ENCODE measurements at regions not wholly inside any gene's neighbourhood (a gene's known extent, or its start where the extent isn't known, plus 50 kb on each side); places are given as distances from the start of the nearest gene placed in this dataset.
"Not testable (repeated sequence)": the region's sequence is repeated elsewhere in the genome, so short reads cannot be mapped to it uniquely, and the experiment has no call there.

- not testable (repeated sequence) for H3K36me3 ChIP-seq (ENCODE audit: insufficient read depth, low read length)
Measured at GRCh38 chr1:83135524-83136157, 863.3 kb downstream of the TTLL7 start.

GRCh38 chr1:83134322-83135014, 864.5 kb downstream of the TTLL7 start:
- not testable (repeated sequence) for H3K27me3 ChIP-seq (ENCODE audit: insufficient read depth, low read length); H3K4me3 ChIP-seq (ENCODE audit: low read depth, low read length); H3K4me1 ChIP-seq (ENCODE audit: control insufficient read depth, insufficient read depth, low read length, unreplicated experiment); H3K36me3 ChIP-seq (ENCODE audit: insufficient read depth, low read length); H2AFZ ChIP-seq (ENCODE audit: low read length, unreplicated experiment); H3K79me2 ChIP-seq (ENCODE audit: control insufficient read depth, insufficient read depth, low read length, unreplicated experiment)
- H3K27ac ChIP-seq (ENCODE audit: low read depth, low read length): peak overlapping the region; percentile 64

More at GRCh38 chr1:83135524-83136157, 863.3 kb downstream of the TTLL7 start:
- not testable (repeated sequence) for H3K79me2 ChIP-seq (ENCODE audit: control insufficient read depth, insufficient read depth, low read length, unreplicated experiment); H2AFZ ChIP-seq (ENCODE audit: low read length, unreplicated experiment); H3K27me3 ChIP-seq (ENCODE audit: insufficient read depth, low read length); H3K27ac ChIP-seq (ENCODE audit: low read depth, low read length); H3K4me3 ChIP-seq (ENCODE audit: low read depth, low read length); H3K4me1 ChIP-seq (ENCODE audit: control insufficient read depth, insufficient read depth, low read length, unreplicated experiment)

- Histone ChIP-seq H3K4me3 (ENCODE audit: low read depth, low read length) (no peak overlapping the region), H3K27ac (ENCODE audit: low read depth, low read length) (no peak overlapping the region), H2AFZ (ENCODE audit: low read length, unreplicated experiment) (no peak overlapping the region), H3K27me3 (ENCODE audit: insufficient read depth, low read length) (no peaks in the 10 kb centered on the region), H3K79me2 (ENCODE audit: control insufficient read depth, insufficient read depth, low read length, unreplicated experiment) (no peaks in the 10 kb centered on the region), H3K36me3 (ENCODE audit: insufficient read depth, low read length) (no peaks in the 10 kb centered on the region), H3K4me1 (ENCODE audit: control insufficient read depth, insufficient read depth, low read length, unreplicated experiment) (no peaks in the 10 kb centered on the region)
Measured at GRCh38 chr1:83131692-83131955, 867.3 kb downstream of the TTLL7 start.

- H3K4me3 ChIP-seq (ENCODE audit: low read depth, low read length): no peak overlapping the region
- no peak overlapping the region for H3K27ac ChIP-seq (ENCODE audit: low read depth, low read length)
- H3K27me3 ChIP-seq (ENCODE audit: insufficient read depth, low read length): no peaks in the 10 kb centered on the region
- H3K79me2 ChIP-seq (ENCODE audit: control insufficient read depth, insufficient read depth, low read length, unreplicated experiment): no peaks in the 10 kb centered on the region
- H3K4me1 ChIP-seq (ENCODE audit: control insufficient read depth, insufficient read depth, low read length, unreplicated experiment): no peaks in the 10 kb centered on the region
- H2AFZ ChIP-seq (ENCODE audit: low read length, unreplicated experiment): no peak overlapping the region
- H3K36me3 ChIP-seq (ENCODE audit: insufficient read depth, low read length): no peaks in the 10 kb centered on the region
Measured at GRCh38 chr1:83130886-83131691, 867.8 kb downstream of the TTLL7 start.

- no peak overlapping the region for H3K27ac ChIP-seq (ENCODE audit: low read depth, low read length)
- no peak overlapping the region for H3K4me3 ChIP-seq (ENCODE audit: low read depth, low read length)
Measured at GRCh38 chr1:83129107-83129506, 869.8 kb downstream of the TTLL7 start.

GRCh38 chr1:83125456-83125855, 873.5 kb downstream of the TTLL7 start:
- H3K36me3 ChIP-seq (ENCODE audit: insufficient read depth, low read length): no peaks in the 10 kb centered on the region
- no peak overlapping the region for H3K27ac ChIP-seq (ENCODE audit: low read depth, low read length)
- H3K4me3 ChIP-seq (ENCODE audit: low read depth, low read length): no peak overlapping the region
- no peaks in the 10 kb centered on the region for H3K79me2 ChIP-seq (ENCODE audit: control insufficient read depth, insufficient read depth, low read length, unreplicated experiment)
- no peaks in the 10 kb centered on the region for H3K27me3 ChIP-seq (ENCODE audit: insufficient read depth, low read length)
- no peaks in the 10 kb centered on the region for H3K4me1 ChIP-seq (ENCODE audit: control insufficient read depth, insufficient read depth, low read length, unreplicated experiment)
- H2AFZ ChIP-seq (ENCODE audit: low read length, unreplicated experiment): no peak overlapping the region

More at GRCh38 chr1:83129107-83129506, 869.8 kb downstream of the TTLL7 start:
- Histone ChIP-seq H2AFZ (ENCODE audit: low read length, unreplicated experiment) (no peak overlapping the region), H3K79me2 (ENCODE audit: control insufficient read depth, insufficient read depth, low read length, unreplicated experiment) (no peaks in the 10 kb centered on the region), H3K27me3 (ENCODE audit: insufficient read depth, low read length) (no peaks in the 10 kb centered on the region), H3K36me3 (ENCODE audit: insufficient read depth, low read length) (no peaks in the 10 kb centered on the region), H3K4me1 (ENCODE audit: control insufficient read depth, insufficient read depth, low read length, unreplicated experiment) (no peaks in the 10 kb centered on the region)

- H3K36me3 ChIP-seq (ENCODE audit: insufficient read depth, low read length): no peaks in the 10 kb centered on the region
- no peaks in the 10 kb centered on the region for H3K79me2 ChIP-seq (ENCODE audit: control insufficient read depth, insufficient read depth, low read length, unreplicated experiment)
- H3K27ac ChIP-seq (ENCODE audit: low read depth, low read length): no peak overlapping the region
- no peak overlapping the region for H2AFZ ChIP-seq (ENCODE audit: low read length, unreplicated experiment)
- H3K4me1 ChIP-seq (ENCODE audit: control insufficient read depth, insufficient read depth, low read length, unreplicated experiment): no peaks in the 10 kb centered on the region
- H3K27me3 ChIP-seq (ENCODE audit: insufficient read depth, low read length): no peaks in the 10 kb centered on the region
- H3K4me3 ChIP-seq (ENCODE audit: low read depth, low read length): no peak overlapping the region
Measured at GRCh38 chr1:83123019-83123418, 875.9 kb downstream of the TTLL7 start.

- Histone ChIP-seq H2AFZ (ENCODE audit: low read length, unreplicated experiment) (no peak overlapping the region), H3K4me3 (ENCODE audit: low read depth, low read length) (no peak overlapping the region), H3K27ac (ENCODE audit: low read depth, low read length) (no peak overlapping the region), H3K36me3 (ENCODE audit: insufficient read depth, low read length) (no peaks in the 10 kb centered on the region), H3K4me1 (ENCODE audit: control insufficient read depth, insufficient read depth, low read length, unreplicated experiment) (no peaks in the 10 kb centered on the region), H3K79me2 (ENCODE audit: control insufficient read depth, insufficient read depth, low read length, unreplicated experiment) (no peaks in the 10 kb centered on the region), H3K27me3 (ENCODE audit: insufficient read depth, low read length) (no peaks in the 10 kb centered on the region)
Measured at GRCh38 chr1:83118472-83118871, 880.5 kb downstream of the TTLL7 start.

GRCh38 chr1:83117030-83117429, 881.9 kb downstream of the TTLL7 start:
- not testable (repeated sequence) for H3K4me3 ChIP-seq (ENCODE audit: low read depth, low read length); H3K36me3 ChIP-seq (ENCODE audit: insufficient read depth, low read length); H3K27me3 ChIP-seq (ENCODE audit: insufficient read depth, low read length); H3K79me2 ChIP-seq (ENCODE audit: control insufficient read depth, insufficient read depth, low read length, unreplicated experiment); H3K27ac ChIP-seq (ENCODE audit: low read depth, low read length); H2AFZ ChIP-seq (ENCODE audit: low read length, unreplicated experiment); H3K4me1 ChIP-seq (ENCODE audit: control insufficient read depth, insufficient read depth, low read length, unreplicated experiment)

GRCh38 chr1:83115785-83116184, 883.1 kb downstream of the TTLL7 start:
- Histone ChIP-seq H3K4me3 (ENCODE audit: low read depth, low read length) (no peak overlapping the region), H3K27ac (ENCODE audit: low read depth, low read length) (no peak overlapping the region), H3K27me3 (ENCODE audit: insufficient read depth, low read length) (no peaks in the 10 kb centered on the region), H3K79me2 (ENCODE audit: control insufficient read depth, insufficient read depth, low read length, unreplicated experiment) (no peaks in the 10 kb centered on the region), H2AFZ (ENCODE audit: low read length, unreplicated experiment) (no peak overlapping the region), H3K4me1 (ENCODE audit: control insufficient read depth, insufficient read depth, low read length, unreplicated experiment) (no peaks in the 10 kb centered on the region), H3K36me3 (ENCODE audit: insufficient read depth, low read length) (no peaks in the 10 kb centered on the region)

All from ACC112 (cell line).